ENCODE measurements at regions not wholly inside any gene's neighbourhood (a gene's known extent, or its start where the extent isn't known, plus 50 kb on each side); places are given as distances from the start of the nearest gene placed in this dataset.

DNA sequence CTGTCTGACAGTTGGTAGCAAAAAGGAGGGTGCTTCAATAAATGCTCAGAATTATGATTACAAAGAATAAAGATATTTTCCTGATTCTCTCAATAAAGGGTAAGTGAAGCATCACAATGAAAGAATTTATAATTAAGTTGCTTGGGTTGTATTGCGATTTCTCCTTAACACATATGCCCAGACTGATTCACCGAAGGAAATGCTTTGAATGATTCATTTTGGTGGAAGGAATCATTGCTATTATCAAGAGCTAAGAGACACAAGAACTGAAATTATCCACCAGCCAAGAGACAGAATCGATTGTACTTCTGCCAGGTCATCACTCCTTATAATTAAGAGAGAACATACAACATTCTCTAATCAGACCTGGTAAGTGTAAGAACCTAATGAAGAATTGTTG, 301.4 kb downstream of the NR4A2 start:
- DNase-seq, result no peak
- TF ChIP-seq, protein P1, sequence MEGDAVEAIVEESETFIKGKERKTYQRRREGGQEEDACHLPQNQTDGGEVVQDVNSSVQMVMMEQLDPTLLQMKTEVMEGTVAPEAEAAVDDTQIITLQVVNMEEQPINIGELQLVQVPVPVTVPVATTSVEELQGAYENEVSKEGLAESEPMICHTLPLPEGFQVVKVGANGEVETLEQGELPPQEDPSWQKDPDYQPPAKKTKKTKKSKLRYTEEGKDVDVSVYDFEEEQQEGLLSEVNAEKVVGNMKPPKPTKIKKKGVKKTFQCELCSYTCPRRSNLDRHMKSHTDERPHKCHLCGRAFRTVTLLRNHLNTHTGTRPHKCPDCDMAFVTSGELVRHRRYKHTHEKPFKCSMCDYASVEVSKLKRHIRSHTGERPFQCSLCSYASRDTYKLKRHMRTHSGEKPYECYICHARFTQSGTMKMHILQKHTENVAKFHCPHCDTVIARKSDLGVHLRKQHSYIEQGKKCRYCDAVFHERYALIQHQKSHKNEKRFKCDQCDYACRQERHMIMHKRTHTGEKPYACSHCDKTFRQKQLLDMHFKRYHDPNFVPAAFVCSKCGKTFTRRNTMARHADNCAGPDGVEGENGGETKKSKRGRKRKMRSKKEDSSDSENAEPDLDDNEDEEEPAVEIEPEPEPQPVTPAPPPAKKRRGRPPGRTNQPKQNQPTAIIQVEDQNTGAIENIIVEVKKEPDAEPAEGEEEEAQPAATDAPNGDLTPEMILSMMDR (IDR thresholded peaks at IDR 0.05; ENCODE audit: borderline replicate concordance), result no peak
- Histone ChIP-seq H3K9me3 (replicated peaks) (no peaks in the 10 kb centered on the region), H3K4me3 (no peak overlapping the region), H3K27ac (replicated peaks) (no peak overlapping the region), H3K36me3 (no peaks in the 10 kb centered on the region), H3K4me1 (no peaks in the 10 kb centered on the region), H3K27me3 (ENCODE audit: low read depth) (no peaks in the 10 kb centered on the region)
- intact Hi-C loops (cut with micrococcal nuclease), result no loop called here

DNA sequence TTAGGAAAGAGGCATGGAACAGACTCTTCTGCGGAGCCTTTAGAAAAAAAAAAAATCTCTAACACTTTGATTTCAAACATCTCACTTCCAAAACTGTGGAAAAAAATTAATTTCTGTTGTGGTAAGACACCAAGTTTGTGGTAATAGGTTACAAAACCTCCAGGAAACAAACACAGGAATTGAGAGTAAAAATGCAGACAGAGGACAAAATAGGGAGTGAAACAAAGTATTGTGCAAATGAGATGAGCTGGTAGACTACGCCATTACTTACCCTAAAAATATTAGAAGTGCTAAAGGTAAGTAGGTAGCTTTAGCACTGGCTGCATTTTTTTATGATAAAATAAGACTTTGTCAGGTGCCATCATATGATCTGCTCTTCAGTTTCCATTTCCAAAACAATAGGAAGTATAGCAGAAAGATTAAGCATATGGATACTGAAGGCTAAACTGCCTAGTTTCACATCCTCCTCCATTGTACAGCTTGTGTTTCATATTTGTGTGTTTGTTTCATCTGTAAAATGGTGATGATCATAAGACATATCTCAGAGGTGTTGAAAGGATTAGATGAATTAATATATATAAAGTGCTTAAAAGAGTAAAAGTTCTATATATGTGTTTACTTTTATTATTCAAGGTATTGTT, 309.2 kb downstream of the NR4A2 start:
- Histone ChIP-seq H3K27ac (replicated peaks) (no peak overlapping the region), H3K36me3 (no peaks in the 10 kb centered on the region), H3K4me1 (no peaks in the 10 kb centered on the region), H3K4me3 (no peak overlapping the region), H3K9me3 (replicated peaks) (no peaks in the 10 kb centered on the region), H3K27me3 (ENCODE audit: low read depth) (no peaks in the 10 kb centered on the region)
- no peak for DNase-seq
- intact Hi-C loops (cut with micrococcal nuclease), result no loop called here
- TF ChIP-seq, protein P1 (IDR thresholded peaks at IDR 0.05; ENCODE audit: borderline replicate concordance), result no peak

DNA sequence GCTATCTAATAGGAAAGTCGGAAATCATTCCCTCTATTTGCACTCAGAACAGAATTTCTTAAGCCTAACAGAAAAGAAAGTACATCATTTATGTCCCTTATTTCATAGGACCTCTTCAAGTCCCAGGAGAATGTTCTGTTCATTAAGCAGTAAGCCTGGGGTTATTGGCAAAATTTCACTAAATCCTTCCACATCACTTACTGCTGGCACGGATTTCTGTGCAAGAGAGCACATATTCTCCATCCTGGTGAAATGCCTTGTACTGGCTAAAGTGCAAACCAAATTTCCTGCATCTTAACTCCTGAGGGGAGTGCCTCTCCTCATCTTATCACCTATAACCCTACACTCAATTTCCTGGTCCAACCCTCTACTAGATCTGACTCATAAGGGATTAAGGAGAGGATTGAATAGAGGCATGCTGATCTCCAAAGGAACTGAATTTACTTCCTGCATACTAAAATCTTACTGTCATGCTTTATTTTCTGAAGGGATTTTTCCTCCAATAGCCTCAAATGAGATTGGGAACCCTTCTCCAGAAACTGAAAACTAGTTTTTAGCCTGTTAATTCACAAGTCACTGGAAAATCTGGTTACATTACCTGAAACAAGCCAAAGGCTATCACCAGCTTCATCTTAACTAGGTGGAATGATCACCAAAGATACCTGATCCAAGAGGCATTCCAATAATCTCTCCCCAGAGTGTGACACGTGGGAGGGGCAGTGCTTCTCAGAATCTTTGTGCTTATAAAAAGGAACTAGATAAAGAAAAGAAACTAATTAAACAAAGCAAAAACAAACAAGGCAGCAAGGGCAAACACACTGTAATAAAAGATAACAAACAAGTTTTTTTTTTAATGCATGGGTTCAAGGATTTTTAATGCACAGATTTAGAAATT, 311.1 kb downstream of the NR4A2 start:
- TF ChIP-seq, protein P1 (IDR thresholded peaks at IDR 0.05; ENCODE audit: borderline replicate concordance), result no peak
- Histone ChIP-seq H3K27me3 (ENCODE audit: low read depth) (no peaks in the 10 kb centered on the region), H3K4me3 (no peak overlapping the region), H3K36me3 (no peaks in the 10 kb centered on the region), H3K27ac (replicated peaks) (no peak overlapping the region), H3K9me3 (replicated peaks) (no peaks in the 10 kb centered on the region), H3K4me1 (no peaks in the 10 kb centered on the region)
- no peak for DNase-seq
- intact Hi-C loops (cut with micrococcal nuclease), result no loop called here

DNA sequence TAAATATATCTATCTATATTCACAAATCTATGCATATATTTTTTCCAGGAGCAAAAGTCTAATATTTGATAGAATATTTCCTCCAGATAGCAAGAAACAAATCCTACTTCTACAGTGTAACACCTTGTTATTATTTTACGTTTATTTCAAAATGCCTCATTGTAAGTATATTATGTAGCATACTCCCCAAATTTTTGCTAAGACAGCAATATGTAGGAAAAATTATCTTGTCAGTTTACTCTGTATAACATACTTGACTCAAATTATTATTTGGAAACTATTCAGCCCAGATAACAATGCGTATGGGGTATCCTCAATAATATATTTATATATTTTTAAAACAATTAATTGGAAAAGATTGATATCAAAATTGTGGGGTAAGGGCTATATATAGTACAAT, 313.2 kb downstream of the NR4A2 start:
- DNase-seq, result no peak
- H3K4me3 ChIP-seq, result no peak overlapping the region
- H3K4me1 ChIP-seq, result no peaks in the 10 kb centered on the region
- intact Hi-C loops (cut with micrococcal nuclease), result no loop called here
- no peaks in the 10 kb centered on the region for H3K27me3 ChIP-seq (ENCODE audit: low read depth)
- no peak overlapping the region for H3K27ac ChIP-seq (replicated peaks)
- no peaks in the 10 kb centered on the region for H3K36me3 ChIP-seq
- TF ChIP-seq, protein P1 (IDR thresholded peaks at IDR 0.05; ENCODE audit: borderline replicate concordance), result no peak
- no peaks in the 10 kb centered on the region for H3K9me3 ChIP-seq (replicated peaks)

DNA sequence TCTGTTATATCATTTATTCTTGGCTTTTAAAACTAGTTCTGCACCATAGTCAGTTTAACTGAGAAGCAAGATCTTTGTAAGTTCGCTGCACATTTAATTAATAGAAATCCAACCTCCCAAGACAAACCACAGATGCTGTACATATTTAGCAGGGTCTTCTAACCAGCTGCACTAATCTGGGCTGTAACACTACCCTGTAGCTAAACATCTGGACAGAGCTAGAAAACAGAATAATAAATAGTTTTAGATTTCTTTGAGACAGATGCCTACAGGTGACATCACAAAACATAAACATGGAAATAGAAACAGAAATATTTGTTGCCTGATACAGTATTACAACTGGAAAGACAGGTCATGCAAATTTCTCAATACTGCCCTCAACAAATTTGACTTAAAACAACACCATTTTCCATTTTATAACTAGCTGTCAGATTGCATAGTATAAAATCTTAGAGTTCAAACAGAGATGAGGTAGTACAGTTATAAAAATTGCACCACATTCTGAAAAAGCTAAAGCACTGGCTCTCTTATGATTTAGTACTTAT, 315.1 kb downstream of the NR4A2 start:
- Histone ChIP-seq H3K4me3 (no peak overlapping the region), H3K27me3 (ENCODE audit: low read depth) (no peaks in the 10 kb centered on the region), H3K27ac (replicated peaks) (no peak overlapping the region), H3K9me3 (replicated peaks) (no peaks in the 10 kb centered on the region), H3K4me1 (no peaks in the 10 kb centered on the region), H3K36me3 (no peaks in the 10 kb centered on the region)
- intact Hi-C loops (cut with micrococcal nuclease), result no loop called here
- TF ChIP-seq, protein P1 (IDR thresholded peaks at IDR 0.05; ENCODE audit: borderline replicate concordance), result no peak
- no peak for DNase-seq

Data from left ventricle myocardium inferior (tissue), 1 donor.